WERI-Rb-1 (cell line): ENCODE measurements at regions not wholly inside any gene's neighbourhood (a gene's known extent, or its start where the extent isn't known, plus 50 kb on each side); places are given as distances from the start of the nearest gene placed in this dataset.
A peak's percentile ranks its signal among the peaks of the same experiment; 100 is the strongest.

Source experiments
- DNase-seq: peaks from one replicate; pipeline ENCODE4 v3.0.0-alpha.2; 2020
- H3K27ac ChIP-seq: fragments of 250-450 bp; sonication (Bioruptor Pico); 2 replicates; pipeline ENCODE4 v1.5.1; 2020; ENCODE audit warnings: mild to moderate bottlenecking, moderate library complexity
- H3K27me3 ChIP-seq: fragments of 250-450 bp; sonication (Bioruptor Pico); 2 replicates; pipeline ENCODE4 v1.5.1; 2021; ENCODE audit warnings: mild to moderate bottlenecking, low read depth, moderate library complexity; ENCODE audit not compliant: insufficient read depth, severe bottlenecking
- H3K36me3 ChIP-seq: fragments of 250-450 bp; sonication (Bioruptor Pico); 2 replicates; pipeline ENCODE4 v1.5.1; 2020; ENCODE audit warnings: mild to moderate bottlenecking, moderate library complexity
- H3K4me3 ChIP-seq: 2 replicates; pipeline ENCODE4 v1.5.1; 2011; ENCODE audit warnings: low read depth, mild to moderate bottlenecking, control low read depth, low read length
- H3K9me3 ChIP-seq: fragments of 250-450 bp; sonication (Bioruptor Pico); 2 replicates; pipeline ENCODE4 v1.5.1; 2021; ENCODE audit warnings: mild to moderate bottlenecking, moderate library complexity; ENCODE audit not compliant: severe bottlenecking
- TF ChIP-seq, protein P1 (sequence below): IDR thresholded peaks from 2 replicates; pipeline ENCODE4 v1.5.1; 2011; ENCODE audit warnings: low read depth, mild to moderate bottlenecking, control low read depth, inconsistent platforms, low read length

DNA sequence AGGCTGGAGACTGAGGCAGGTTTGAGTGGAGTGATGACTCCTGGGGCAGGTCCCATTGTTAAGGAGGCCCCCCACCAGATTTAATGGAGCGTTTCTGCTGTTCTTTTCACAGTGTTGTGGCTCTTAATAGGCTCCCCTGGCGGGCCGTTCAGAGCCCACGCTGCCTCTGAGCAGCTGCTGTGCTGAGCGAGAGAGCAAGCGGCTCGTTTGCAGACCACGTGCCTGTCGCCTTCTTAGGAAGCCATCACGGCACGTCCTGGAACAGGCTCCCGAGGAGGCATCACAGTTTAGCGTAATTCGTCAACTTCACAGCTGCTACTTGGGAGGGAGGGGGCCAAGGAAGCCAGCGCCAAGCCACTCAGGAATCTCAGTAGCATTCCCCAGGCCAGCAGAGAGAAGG lies 70.5 kb upstream of the CTTNBP2NL start:
- H3K27ac ChIP-seq, result no peak overlapping the region
- H3K4me3 ChIP-seq, result no peak overlapping the region
- no peak for DNase-seq
- H3K36me3 ChIP-seq, result no peaks in the 10 kb centered on the region
- TF ChIP-seq, protein P1, sequence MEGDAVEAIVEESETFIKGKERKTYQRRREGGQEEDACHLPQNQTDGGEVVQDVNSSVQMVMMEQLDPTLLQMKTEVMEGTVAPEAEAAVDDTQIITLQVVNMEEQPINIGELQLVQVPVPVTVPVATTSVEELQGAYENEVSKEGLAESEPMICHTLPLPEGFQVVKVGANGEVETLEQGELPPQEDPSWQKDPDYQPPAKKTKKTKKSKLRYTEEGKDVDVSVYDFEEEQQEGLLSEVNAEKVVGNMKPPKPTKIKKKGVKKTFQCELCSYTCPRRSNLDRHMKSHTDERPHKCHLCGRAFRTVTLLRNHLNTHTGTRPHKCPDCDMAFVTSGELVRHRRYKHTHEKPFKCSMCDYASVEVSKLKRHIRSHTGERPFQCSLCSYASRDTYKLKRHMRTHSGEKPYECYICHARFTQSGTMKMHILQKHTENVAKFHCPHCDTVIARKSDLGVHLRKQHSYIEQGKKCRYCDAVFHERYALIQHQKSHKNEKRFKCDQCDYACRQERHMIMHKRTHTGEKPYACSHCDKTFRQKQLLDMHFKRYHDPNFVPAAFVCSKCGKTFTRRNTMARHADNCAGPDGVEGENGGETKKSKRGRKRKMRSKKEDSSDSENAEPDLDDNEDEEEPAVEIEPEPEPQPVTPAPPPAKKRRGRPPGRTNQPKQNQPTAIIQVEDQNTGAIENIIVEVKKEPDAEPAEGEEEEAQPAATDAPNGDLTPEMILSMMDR, result no peak
- no peaks in the 10 kb centered on the region for H3K9me3 ChIP-seq
- no peaks in the 10 kb centered on the region for H3K27me3 ChIP-seq

DNA sequence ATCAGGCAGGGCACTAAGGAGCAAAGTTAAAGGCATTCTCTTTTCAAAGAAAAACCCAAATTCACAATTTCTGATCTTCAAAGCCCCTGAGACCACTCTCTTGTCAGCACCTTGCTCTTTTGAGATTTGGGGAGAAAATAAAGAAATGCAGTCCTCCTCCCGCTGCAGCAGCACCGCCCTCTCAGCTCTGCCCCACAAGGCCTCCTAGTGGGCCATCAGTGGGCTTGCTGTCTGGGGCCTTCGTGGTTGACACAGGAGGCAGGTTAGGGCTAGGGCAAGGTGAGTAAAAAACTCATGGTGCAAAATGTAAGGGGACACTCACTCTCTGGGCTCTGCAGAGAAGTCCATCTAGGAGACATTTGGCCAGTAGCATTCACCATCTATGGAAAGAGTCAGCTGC lies 67.4 kb upstream of the CTTNBP2NL start:
- H3K36me3 ChIP-seq, result no peaks in the 10 kb centered on the region
- DNase-seq, result no peak
- no peak overlapping the region for H3K27ac ChIP-seq
- TF ChIP-seq, protein P1, result no peak
- no peak overlapping the region for H3K4me3 ChIP-seq
- H3K9me3 ChIP-seq, result no peaks in the 10 kb centered on the region
- no peaks in the 10 kb centered on the region for H3K27me3 ChIP-seq

DNA sequence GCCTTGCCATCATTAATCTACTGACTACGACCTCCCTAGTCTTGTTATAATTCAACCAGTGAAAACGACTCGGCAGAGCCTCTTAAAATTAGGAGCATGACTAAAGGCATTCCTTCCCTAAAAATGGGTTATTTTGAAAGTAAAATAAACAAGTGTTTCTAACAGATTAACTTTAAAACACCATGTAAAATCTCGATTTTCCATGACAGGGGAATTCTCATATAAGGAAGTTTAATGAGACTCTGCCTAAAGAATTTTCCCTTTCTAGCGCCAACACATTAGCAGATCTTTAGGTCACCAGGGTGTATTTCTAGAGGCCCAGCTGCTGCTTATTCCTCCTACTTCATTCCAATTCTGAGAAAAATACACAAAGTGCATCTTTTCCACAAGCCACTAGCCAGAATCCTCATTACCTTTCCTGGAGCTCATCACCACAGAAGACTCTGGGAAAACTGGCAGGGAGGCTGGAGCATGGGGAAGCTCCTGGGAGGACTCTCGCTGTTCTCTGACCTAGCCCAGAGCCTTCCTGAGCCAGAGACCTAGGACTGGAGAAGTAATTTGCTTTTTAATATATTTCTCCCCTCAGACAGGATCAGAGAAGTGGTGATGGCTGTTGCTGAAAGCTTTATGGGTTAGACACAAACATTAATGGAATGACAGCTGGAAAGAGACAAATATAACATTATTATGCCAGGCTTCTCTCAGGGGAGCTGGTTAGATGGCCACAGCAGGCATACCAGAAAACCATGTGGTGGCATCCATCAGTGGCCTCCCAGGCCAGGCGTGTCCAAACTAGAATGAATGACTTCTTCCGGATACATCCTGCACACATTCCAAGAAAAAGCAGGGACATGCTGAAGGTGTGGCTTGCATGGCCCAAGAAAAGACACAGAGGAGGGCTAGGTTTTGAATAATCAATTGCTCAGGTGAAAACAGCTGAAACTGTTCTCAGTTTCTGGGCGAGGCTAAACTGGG lies 63.6 kb upstream of the CTTNBP2NL start:
- TF ChIP-seq, protein P1, result no peak

DNA sequence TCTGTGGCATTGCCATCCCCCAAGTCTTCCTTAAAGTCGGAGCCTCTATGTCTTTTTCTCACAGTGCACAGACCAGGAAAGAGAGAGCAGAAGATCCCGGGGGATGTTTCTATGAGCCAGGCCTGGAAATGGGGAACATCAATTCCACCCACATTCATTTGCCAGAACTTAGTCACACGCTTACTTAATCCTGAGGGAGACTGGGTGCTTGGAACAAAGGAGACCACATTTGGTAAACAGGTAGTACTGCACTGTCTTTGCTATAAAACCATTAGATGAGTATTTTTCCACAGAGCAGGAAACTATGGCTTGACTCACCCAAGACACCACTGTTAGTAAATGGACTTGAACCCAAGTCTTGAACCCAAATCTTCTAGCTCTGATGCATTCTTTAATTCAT lies 60.7 kb upstream of the CTTNBP2NL start:
- no peak overlapping the region for H3K27ac ChIP-seq
- DNase-seq, result no peak

More for the DNA sequence above, 63.6 kb upstream of the CTTNBP2NL start:
- DNase-seq, result no peak
- no peaks in the 10 kb centered on the region for H3K27me3 ChIP-seq
- no peaks in the 10 kb centered on the region for H3K36me3 ChIP-seq
- H3K4me3 ChIP-seq, result no peak overlapping the region
- no peaks in the 10 kb centered on the region for H3K9me3 ChIP-seq
- H3K27ac ChIP-seq, result no peak overlapping the region

DNA sequence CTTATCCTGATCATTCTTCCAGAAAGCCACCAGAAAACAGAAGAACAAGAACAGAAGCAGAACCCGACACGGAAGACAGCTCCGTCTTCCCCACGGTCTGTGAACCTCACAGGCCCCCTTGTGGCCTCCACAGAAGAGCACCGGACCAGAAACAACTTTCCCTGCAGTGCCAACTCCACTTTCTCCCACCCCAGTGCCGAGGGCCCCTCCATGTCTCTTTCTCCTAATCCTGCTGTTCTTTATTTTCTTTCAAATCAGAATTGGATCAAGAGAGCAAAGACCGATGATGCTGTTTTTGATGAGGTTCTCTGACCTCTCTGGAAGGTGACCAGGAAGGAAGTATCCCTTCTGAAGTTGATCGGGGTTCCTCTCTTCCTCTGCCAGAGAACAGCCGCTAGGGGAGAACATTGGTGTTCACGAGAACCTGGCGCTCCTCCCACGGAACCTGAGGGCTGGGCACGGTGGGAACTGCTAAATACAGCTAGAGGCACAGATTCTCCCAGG lies 58.9 kb upstream of the CTTNBP2NL start:
- H3K4me3 ChIP-seq, result no peak overlapping the region
- TF ChIP-seq, protein P1, result peak; percentile 87

More for the DNA sequence above, 60.7 kb upstream of the CTTNBP2NL start:
- Histone ChIP-seq H3K4me3 (no peak overlapping the region), H3K36me3 (no peaks in the 10 kb centered on the region), H3K9me3 (no peaks in the 10 kb centered on the region), H3K27me3 (no peaks in the 10 kb centered on the region)
- TF ChIP-seq, protein P1, result no peak

More for the DNA sequence above, 58.9 kb upstream of the CTTNBP2NL start:
- Histone ChIP-seq H3K9me3 (no peaks in the 10 kb centered on the region), H3K36me3 (no peaks in the 10 kb centered on the region), H3K27me3 (no peaks in the 10 kb centered on the region), H3K27ac (no peak overlapping the region)
- DNase-seq, result peak; percentile 61
